ENCODE measurements at regions not wholly inside any gene's neighbourhood (a gene's known extent, or its start where the extent isn't known, plus 50 kb on each side); places are given as distances from the start of the nearest gene placed in this dataset.

- no peak overlapping the region for H2AFZ ChIP-seq (ENCODE audit: low read length)
- no peaks in the 10 kb centered on the region for H3F3A ChIP-seq (ENCODE audit: insufficient read depth, low read length)
- H3K79me2 ChIP-seq (ENCODE audit: low read length), result no peaks in the 10 kb centered on the region
- no peak for TF ChIP-seq EZH2phosphoT487 (IDR thresholded peaks at IDR 0.05; ENCODE audit: low read length)
- no peak for TF ChIP-seq EZH2 (optimal IDR thresholded peaks at IDR 0.05; ENCODE audit: low read depth, low read length)
- H3K9ac ChIP-seq (ENCODE audit: low read length), result no peak overlapping the region
- H3K4me3 ChIP-seq (ENCODE audit: low read length), result no peak overlapping the region
- no peak for DNase-seq
- no peak overlapping the region for H3K4me2 ChIP-seq (ENCODE audit: low read depth, low read length)
- H3K27me3 ChIP-seq (replicated peaks; ENCODE audit: insufficient read depth, low read length), result no peaks in the 10 kb centered on the region
- H4K20me1 ChIP-seq (ENCODE audit: insufficient read depth, low read length), result no peaks in the 10 kb centered on the region
- H3K27ac ChIP-seq (ENCODE audit: low read length), result no peak overlapping the region
- H3K9me2 ChIP-seq (replicated peaks; ENCODE audit: insufficient read depth, low read length), result no peaks in the 10 kb centered on the region
- no peaks in the 10 kb centered on the region for H3K4me1 ChIP-seq (ENCODE audit: low read length)
- no peaks in the 10 kb centered on the region for H3K36me3 ChIP-seq (replicated peaks; ENCODE audit: insufficient read depth, low read length)
- H3K9me3 ChIP-seq (replicated peaks; ENCODE audit: insufficient read depth, low read length), result no peaks in the 10 kb centered on the region
Measured at GRCh38 chr13:72566526-72566925, 160.9 kb downstream of the MZT1 start.

GRCh38 chr13:72565893-72566292, 161.5 kb downstream of the MZT1 start:
- H3K27ac ChIP-seq (ENCODE audit: low read length), result no peak overlapping the region
- H3K9me2 ChIP-seq (replicated peaks; ENCODE audit: insufficient read depth, low read length), result no peaks in the 10 kb centered on the region
- no peaks in the 10 kb centered on the region for H3K79me2 ChIP-seq (ENCODE audit: low read length)
- no peaks in the 10 kb centered on the region for H3F3A ChIP-seq (ENCODE audit: insufficient read depth, low read length)
- peak; percentile 18 for DNase-seq
- H3K4me1 ChIP-seq (ENCODE audit: low read length), result no peaks in the 10 kb centered on the region
- TF ChIP-seq CTCF (IDR thresholded peaks at IDR 0.05; ENCODE audit: low read length) (peak; percentile 41), EZH2 (optimal IDR thresholded peaks at IDR 0.05; ENCODE audit: low read depth, low read length) (no peak), EZH2phosphoT487 (IDR thresholded peaks at IDR 0.05; ENCODE audit: low read length) (no peak)
- H3K4me3 ChIP-seq (ENCODE audit: low read length), result no peak overlapping the region
- H3K4me2 ChIP-seq (ENCODE audit: low read depth, low read length), result no peak overlapping the region
- H4K20me1 ChIP-seq (ENCODE audit: insufficient read depth, low read length), result no peaks in the 10 kb centered on the region
- H3K36me3 ChIP-seq (replicated peaks; ENCODE audit: insufficient read depth, low read length), result no peaks in the 10 kb centered on the region
- H3K9ac ChIP-seq (ENCODE audit: low read length), result no peak overlapping the region
- H2AFZ ChIP-seq (ENCODE audit: low read length), result no peak overlapping the region
- H3K9me3 ChIP-seq (replicated peaks; ENCODE audit: insufficient read depth, low read length), result no peaks in the 10 kb centered on the region
- no peaks in the 10 kb centered on the region for H3K27me3 ChIP-seq (replicated peaks; ENCODE audit: insufficient read depth, low read length)

GRCh38 chr13:72562686-72563085, 164.7 kb downstream of the MZT1 start:
- no peaks in the 10 kb centered on the region for H3K9me3 ChIP-seq (replicated peaks; ENCODE audit: insufficient read depth, low read length)
- H3K27ac ChIP-seq (ENCODE audit: low read length), result no peak overlapping the region
- H3K4me1 ChIP-seq (ENCODE audit: low read length), result no peaks in the 10 kb centered on the region
- DNase-seq, result no peak
- no peak overlapping the region for H3K4me3 ChIP-seq (ENCODE audit: low read length)
- H2AFZ ChIP-seq (ENCODE audit: low read length), result no peak overlapping the region
- H3K36me3 ChIP-seq (replicated peaks; ENCODE audit: insufficient read depth, low read length), result no peaks in the 10 kb centered on the region
- H3K27me3 ChIP-seq (replicated peaks; ENCODE audit: insufficient read depth, low read length), result no peaks in the 10 kb centered on the region
- no peak overlapping the region for H3K4me2 ChIP-seq (ENCODE audit: low read depth, low read length)
- no peak overlapping the region for H3K9ac ChIP-seq (ENCODE audit: low read length)
- no peaks in the 10 kb centered on the region for H3K79me2 ChIP-seq (ENCODE audit: low read length)
- no peak for TF ChIP-seq CTCF (IDR thresholded peaks at IDR 0.05; ENCODE audit: low read length)
- no peak for TF ChIP-seq EZH2 (optimal IDR thresholded peaks at IDR 0.05; ENCODE audit: low read depth, low read length)
- no peak for TF ChIP-seq EZH2phosphoT487 (IDR thresholded peaks at IDR 0.05; ENCODE audit: low read length)
- no peaks in the 10 kb centered on the region for H3F3A ChIP-seq (ENCODE audit: insufficient read depth, low read length)
- no peaks in the 10 kb centered on the region for H3K9me2 ChIP-seq (replicated peaks; ENCODE audit: insufficient read depth, low read length)
- no peaks in the 10 kb centered on the region for H4K20me1 ChIP-seq (ENCODE audit: insufficient read depth, low read length)

- no peaks in the 10 kb centered on the region for H4K20me1 ChIP-seq (ENCODE audit: insufficient read depth, low read length)
- H3K4me3 ChIP-seq (ENCODE audit: low read length), result no peak overlapping the region
- no peaks in the 10 kb centered on the region for H3K9me2 ChIP-seq (replicated peaks; ENCODE audit: insufficient read depth, low read length)
- no peaks in the 10 kb centered on the region for H3K4me1 ChIP-seq (ENCODE audit: low read length)
- no peak for DNase-seq
- no peaks in the 10 kb centered on the region for H3K79me2 ChIP-seq (ENCODE audit: low read length)
- H3K36me3 ChIP-seq (replicated peaks; ENCODE audit: insufficient read depth, low read length), result no peaks in the 10 kb centered on the region
- H3F3A ChIP-seq (ENCODE audit: insufficient read depth, low read length), result no peaks in the 10 kb centered on the region
- no peaks in the 10 kb centered on the region for H3K27me3 ChIP-seq (replicated peaks; ENCODE audit: insufficient read depth, low read length)
- TF ChIP-seq CTCF (IDR thresholded peaks at IDR 0.05; ENCODE audit: low read length) (no peak), EZH2phosphoT487 (IDR thresholded peaks at IDR 0.05; ENCODE audit: low read length) (no peak), EZH2 (optimal IDR thresholded peaks at IDR 0.05; ENCODE audit: low read depth, low read length) (no peak)
- no peak overlapping the region for H2AFZ ChIP-seq (ENCODE audit: low read length)
- H3K27ac ChIP-seq (ENCODE audit: low read length), result no peak overlapping the region
- H3K4me2 ChIP-seq (ENCODE audit: low read depth, low read length), result no peak overlapping the region
- H3K9ac ChIP-seq (ENCODE audit: low read length), result no peak overlapping the region
- H3K9me3 ChIP-seq (replicated peaks; ENCODE audit: insufficient read depth, low read length), result no peaks in the 10 kb centered on the region
Measured at GRCh38 chr13:72561791-72562190, 165.6 kb downstream of the MZT1 start.
